Mesendoderm (in vitro differentiated cells): ENCODE measurements at regions not wholly inside any gene's neighbourhood (a gene's known extent, or its start where the extent isn't known, plus 50 kb on each side); places are given as distances from the start of the nearest gene placed in this dataset.

Experiments used
- DNase-seq: peaks from one replicate; pipeline ENCODE4 v3.0.0; 2013
- H2AK5ac ChIP-seq: 2 replicates; pipeline ENCODE4 v1.6.1; 2013; ENCODE audit warnings: low read length, inconsistent platforms
- H2BK120ac ChIP-seq: 2 replicates; pipeline ENCODE4 v1.6.1; 2013; ENCODE audit warnings: low read depth, mild to moderate bottlenecking, low read length, moderate library complexity, mixed read lengths
- H2BK15ac ChIP-seq: replicated peaks from 2 replicates; pipeline ENCODE4 v1.6.1; 2013; ENCODE audit warnings: low read depth, mild to moderate bottlenecking, moderate library complexity
- H2BK5ac ChIP-seq: 2 replicates; pipeline ENCODE4 v1.6.1; 2013; ENCODE audit warnings: low read length, inconsistent platforms
- H3K18ac ChIP-seq: 2 replicates; pipeline ENCODE4 v1.6.1; 2013; ENCODE audit warnings: mild to moderate bottlenecking, low read length, mixed read lengths
- H3K23ac ChIP-seq: one replicate; pipeline ENCODE4 v1.6.1; 2013; ENCODE audit warnings: low read length
- H3K27ac ChIP-seq: 2 replicates; pipeline ENCODE4 v1.5.1; 2013; ENCODE audit warnings: low read depth, mild to moderate bottlenecking, inconsistent platforms, low read length, moderate library complexity
- H3K27me3 ChIP-seq: 2 replicates; pipeline ENCODE4 v1.6.1; 2013; ENCODE audit warnings: low read length, control low read depth, mild to moderate bottlenecking, inconsistent platforms; ENCODE audit not compliant: insufficient read depth, poor library complexity
- H3K36me3 ChIP-seq: 2 replicates; pipeline ENCODE4 v1.6.1; 2013; ENCODE audit warnings: low read length, inconsistent platforms; ENCODE audit not compliant: control insufficient read depth, insufficient read depth
- H3K4ac ChIP-seq: one replicate; pipeline ENCODE4 v1.6.1; 2013; ENCODE audit warnings: low read depth, mild to moderate bottlenecking, low read length, moderate library complexity
- H3K4me1 ChIP-seq: 2 replicates; pipeline ENCODE4 v1.6.1; 2013; ENCODE audit warnings: low read depth, low read length, inconsistent platforms; ENCODE audit not compliant: control insufficient read depth
- H3K4me2 ChIP-seq: 2 replicates; pipeline ENCODE4 v1.6.1; 2013; ENCODE audit warnings: low read length
- H3K4me3 ChIP-seq: 2 replicates; pipeline ENCODE4 v1.5.1; 2013; ENCODE audit warnings: mild to moderate bottlenecking, low read length
- H3K56ac ChIP-seq: one replicate; pipeline ENCODE4 v1.6.1; 2013; ENCODE audit warnings: low read length
- H3K79me1 ChIP-seq: 2 replicates; pipeline ENCODE4 v1.6.1; 2013; ENCODE audit warnings: low read length, inconsistent platforms
- H3K79me2 ChIP-seq: 2 replicates; pipeline ENCODE4 v1.6.1; 2013; ENCODE audit warnings: mild to moderate bottlenecking, low read length; ENCODE audit not compliant: control insufficient read depth, insufficient read depth
- H3K9ac ChIP-seq: 2 replicates; pipeline ENCODE4 v1.6.1; 2013; ENCODE audit warnings: low read length, inconsistent platforms
- H4K5ac ChIP-seq: one replicate; pipeline ENCODE4 v1.6.1; 2013; ENCODE audit warnings: low read length
- H4K8ac ChIP-seq: one replicate; pipeline ENCODE4 v1.6.1; 2013; ENCODE audit warnings: low read depth, mild to moderate bottlenecking, control low read depth, low read length, moderate library complexity
- WGBS: extraction: QIAGEN DNeasy Blood & Tissue Kit; methylation state at CpG from one replicate; pipeline ENCODE4 v1.1.7; 2013; ENCODE audit warnings: low lambda C conversion rate, missing lambda C conversion rate; ENCODE audit not compliant: insufficient coverage; ENCODE audit errors: extremely low coverage; 5-methylcytosine and 5-hydroxymethylcytosine counted together

DNA sequence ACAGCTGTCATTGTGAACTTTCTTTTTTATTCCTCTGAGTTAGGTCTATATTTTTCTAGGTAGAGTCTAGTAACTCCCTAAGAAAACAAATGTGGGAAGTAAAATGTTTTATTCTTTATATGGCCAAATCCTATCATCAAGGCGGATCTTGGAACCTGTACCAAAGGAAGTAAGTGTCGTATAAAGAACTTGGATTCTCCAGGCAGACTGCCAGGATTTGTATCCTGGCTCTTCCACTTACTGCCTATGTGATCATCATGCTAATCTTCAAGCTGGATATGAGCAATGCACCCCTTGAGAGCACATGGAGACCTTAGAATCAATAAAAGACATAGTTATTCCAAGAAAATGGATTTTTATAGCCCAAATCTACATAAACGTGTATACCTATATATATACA lies 286.5 kb downstream of the PCDH17 start:
- Histone ChIP-seq H3K4me3 (no peak overlapping the region), H2BK5ac (no peak overlapping the region), H4K8ac (no peak overlapping the region), H2BK15ac (no peak overlapping the region), H4K5ac (no peak overlapping the region), H3K79me2 (no peaks in the 10 kb centered on the region), H3K18ac (no peak overlapping the region), H3K56ac (no peak overlapping the region), H3K4me2 (no peak overlapping the region), H3K23ac (no peak overlapping the region), H3K4ac (no peak overlapping the region), H3K4me1 (no peaks in the 10 kb centered on the region), H2BK120ac (no peak overlapping the region), H3K79me1 (no peaks in the 10 kb centered on the region), H3K36me3 (no peaks in the 10 kb centered on the region), H3K27ac (no peak overlapping the region), H3K9ac (no peak overlapping the region), H2AK5ac (no peak overlapping the region), H3K27me3 (no peaks in the 10 kb centered on the region)
- no peak for DNase-seq
- no CpG with 5 or more reads among the region's 3 CpGs for WGBS

DNA sequence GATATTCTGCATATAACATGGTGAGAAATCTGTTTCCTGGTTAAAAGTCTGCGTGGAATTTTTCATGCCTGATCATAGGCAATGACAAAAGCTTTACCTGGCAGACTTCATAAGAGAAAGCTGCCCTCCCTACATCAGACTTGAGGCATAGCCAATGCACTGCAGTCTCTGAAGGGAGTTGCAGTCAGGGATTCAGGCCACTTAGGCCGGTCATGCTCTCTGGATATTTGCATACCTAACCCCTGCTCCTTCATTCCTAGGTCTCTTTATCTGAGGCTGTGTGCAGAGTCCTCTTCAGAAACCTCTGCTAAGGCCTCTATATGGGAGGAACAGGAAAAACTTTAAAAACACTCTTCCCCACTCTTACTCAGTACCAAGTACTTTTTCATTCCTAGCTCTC lies 287.4 kb downstream of the PCDH17 start:
- Histone ChIP-seq H2AK5ac (no peak overlapping the region), H3K4me2 (no peak overlapping the region), H4K5ac (no peak overlapping the region), H3K18ac (no peak overlapping the region), H2BK15ac (no peak overlapping the region), H3K23ac (no peak overlapping the region), H3K79me1 (no peaks in the 10 kb centered on the region), H3K79me2 (no peaks in the 10 kb centered on the region), H2BK5ac (no peak overlapping the region), H3K9ac (no peak overlapping the region), H4K8ac (no peak overlapping the region), H3K56ac (no peak overlapping the region), H3K27ac (no peak overlapping the region), H3K4me3 (no peak overlapping the region), H3K36me3 (no peaks in the 10 kb centered on the region), H2BK120ac (no peak overlapping the region), H3K27me3 (no peaks in the 10 kb centered on the region), H3K4me1 (no peaks in the 10 kb centered on the region), H3K4ac (no peak overlapping the region)
- peak; percentile 16 for DNase-seq
- WGBS, result no CpG with 5 or more reads among the region's 2 CpGs

DNA sequence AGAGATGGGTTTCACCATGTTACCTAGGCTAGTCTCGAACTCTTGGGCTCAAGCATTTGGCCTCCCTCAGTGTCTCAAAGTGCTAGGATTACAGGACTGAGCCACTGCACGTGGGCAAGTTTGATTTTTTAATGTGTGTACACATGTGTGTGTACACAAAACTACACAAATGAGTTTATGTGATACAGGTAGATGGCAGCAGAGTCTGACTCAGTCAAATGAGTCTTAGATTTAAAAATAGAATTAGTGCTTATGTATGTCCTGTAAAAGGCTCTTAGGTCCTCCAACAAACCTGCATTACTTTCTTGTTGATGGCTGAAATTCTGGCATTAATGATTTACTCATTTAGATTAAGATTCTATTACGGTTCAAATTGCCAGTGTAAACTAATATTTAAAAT lies 293.7 kb downstream of the PCDH17 start:
- no peak overlapping the region for H2BK5ac ChIP-seq
- no peaks in the 10 kb centered on the region for H3K27me3 ChIP-seq
- no peak overlapping the region for H2AK5ac ChIP-seq
- H3K23ac ChIP-seq, result no peak overlapping the region
- no peak overlapping the region for H3K9ac ChIP-seq
- no peak overlapping the region for H4K8ac ChIP-seq
- no peak overlapping the region for H3K4ac ChIP-seq
- no peak for DNase-seq
- H3K4me2 ChIP-seq, result no peak overlapping the region
- H3K56ac ChIP-seq, result no peak overlapping the region
- no peaks in the 10 kb centered on the region for H3K36me3 ChIP-seq
- no peak overlapping the region for H2BK15ac ChIP-seq
- H3K79me2 ChIP-seq, result no peaks in the 10 kb centered on the region
- H4K5ac ChIP-seq, result no peak overlapping the region
- no peak overlapping the region for H3K4me3 ChIP-seq
- no peak overlapping the region for H3K27ac ChIP-seq
- H3K4me1 ChIP-seq, result no peaks in the 10 kb centered on the region
- no peak overlapping the region for H2BK120ac ChIP-seq
- WGBS, result no CpG with 5 or more reads among the region's 3 CpGs
- no peaks in the 10 kb centered on the region for H3K79me1 ChIP-seq
- no peak overlapping the region for H3K18ac ChIP-seq

DNA sequence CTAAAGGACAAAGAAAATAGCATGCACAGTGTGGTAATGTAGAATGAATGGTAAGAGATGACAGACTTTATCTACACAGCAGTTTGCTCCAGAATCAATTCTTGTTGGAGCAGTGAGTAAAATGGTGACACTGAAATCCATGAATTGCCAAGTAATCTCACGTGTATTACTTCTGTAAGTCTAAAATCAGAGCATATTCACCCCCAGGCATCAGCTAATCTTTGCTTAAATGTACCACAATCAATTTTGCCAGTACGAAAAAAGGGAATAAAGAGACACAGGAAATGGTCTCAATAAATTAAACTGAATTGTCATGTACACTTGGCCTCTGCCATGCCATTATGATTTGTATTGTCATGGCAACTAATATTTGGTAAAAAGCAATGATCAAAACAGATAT lies 294.2 kb downstream of the PCDH17 start:
- Histone ChIP-seq H3K79me1 (no peaks in the 10 kb centered on the region), H3K9ac (no peak overlapping the region)

DNA sequence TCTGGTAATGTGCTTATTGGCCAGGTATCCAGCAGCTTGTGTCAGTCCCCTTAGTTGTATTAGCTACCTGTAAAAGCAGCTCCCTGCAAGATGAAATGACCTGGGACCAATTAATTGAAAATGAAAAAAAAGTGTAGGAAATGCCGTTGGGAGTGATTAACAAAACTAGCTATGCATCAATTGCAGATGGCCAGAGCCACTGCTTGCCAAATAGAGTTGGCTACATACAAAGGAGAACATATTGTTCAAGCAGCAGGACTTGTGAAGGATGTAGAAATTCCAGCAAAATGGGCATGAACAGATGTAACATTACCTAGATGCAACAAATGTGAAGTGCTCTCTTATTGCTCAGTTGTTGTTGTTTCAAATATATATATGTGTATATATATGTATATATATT lies 300.5 kb downstream of the PCDH17 start:
- Histone ChIP-seq H4K5ac (no peak overlapping the region), H3K79me1 (no peaks in the 10 kb centered on the region), H2AK5ac (no peak overlapping the region), H2BK15ac (no peak overlapping the region), H3K56ac (no peak overlapping the region), H3K9ac (no peak overlapping the region), H2BK5ac (no peak overlapping the region), H3K4me1 (no peaks in the 10 kb centered on the region), H2BK120ac (no peak overlapping the region), H3K27me3 (no peaks in the 10 kb centered on the region), H3K18ac (no peak overlapping the region), H3K36me3 (no peaks in the 10 kb centered on the region), H4K8ac (no peak overlapping the region), H3K4me2 (no peak overlapping the region), H3K27ac (no peak overlapping the region), H3K4ac (no peak overlapping the region), H3K4me3 (no peak overlapping the region), H3K23ac (no peak overlapping the region), H3K79me2 (no peaks in the 10 kb centered on the region)
- no peak for DNase-seq
- no CpG with 5 or more reads among the region's 1 CpG for WGBS

More for the DNA sequence above, 294.2 kb downstream of the PCDH17 start:
- H3K4me2 ChIP-seq, result no peak overlapping the region
- no peak overlapping the region for H3K27ac ChIP-seq
- H3K27me3 ChIP-seq, result no peaks in the 10 kb centered on the region
- no peak overlapping the region for H2BK5ac ChIP-seq
- H3K56ac ChIP-seq, result no peak overlapping the region
- no peaks in the 10 kb centered on the region for H3K79me2 ChIP-seq
- H3K36me3 ChIP-seq, result no peaks in the 10 kb centered on the region
- H3K4ac ChIP-seq, result no peak overlapping the region
- DNase-seq, result no peak
- no peak overlapping the region for H4K8ac ChIP-seq
- no CpG with 5 or more reads among the region's 2 CpGs for WGBS
- H3K23ac ChIP-seq, result no peak overlapping the region
- H4K5ac ChIP-seq, result no peak overlapping the region
- H2AK5ac ChIP-seq, result no peak overlapping the region
- no peak overlapping the region for H2BK120ac ChIP-seq
- no peaks in the 10 kb centered on the region for H3K4me1 ChIP-seq
- H3K18ac ChIP-seq, result no peak overlapping the region
- no peak overlapping the region for H2BK15ac ChIP-seq
- no peak overlapping the region for H3K4me3 ChIP-seq

DNA sequence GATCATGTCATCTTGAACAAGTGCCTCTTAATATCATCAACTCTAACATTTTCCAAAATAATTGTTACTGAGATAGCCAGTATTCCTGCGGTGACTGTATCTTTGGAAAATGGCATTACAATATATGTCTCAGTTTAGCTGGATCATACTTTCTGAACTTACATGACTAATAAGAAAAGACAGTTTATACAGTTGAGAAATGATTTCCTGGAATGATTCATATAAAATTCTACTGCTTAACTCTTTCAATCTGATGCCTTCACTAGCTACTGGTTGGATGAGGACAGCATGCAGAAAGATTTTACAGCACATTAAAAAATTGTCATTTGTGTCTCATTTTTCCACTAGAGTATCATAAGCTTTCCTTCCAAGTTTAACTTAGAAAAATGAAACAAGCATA lies 302.1 kb downstream of the PCDH17 start:
- no CpG with 5 or more reads among the region's 1 CpG for WGBS
- no peak overlapping the region for H3K4me2 ChIP-seq

More for the DNA sequence above, 302.1 kb downstream of the PCDH17 start:
- Histone ChIP-seq H4K8ac (no peak overlapping the region), H2BK120ac (no peak overlapping the region), H2BK15ac (no peak overlapping the region), H2AK5ac (no peak overlapping the region), H3K36me3 (no peaks in the 10 kb centered on the region), H3K18ac (no peak overlapping the region), H3K27ac (no peak overlapping the region), H3K79me1 (no peaks in the 10 kb centered on the region), H3K4me1 (no peaks in the 10 kb centered on the region), H4K5ac (no peak overlapping the region), H3K23ac (no peak overlapping the region), H3K56ac (no peak overlapping the region), H2BK5ac (no peak overlapping the region), H3K9ac (no peak overlapping the region), H3K27me3 (no peaks in the 10 kb centered on the region), H3K4ac (no peak overlapping the region), H3K4me3 (no peak overlapping the region), H3K79me2 (no peaks in the 10 kb centered on the region)
- no peak for DNase-seq
